ENCODE measurements at regions not wholly inside any gene's neighbourhood (a gene's known extent, or its start where the extent isn't known, plus 50 kb on each side); places are given as distances from the start of the nearest gene placed in this dataset.

GRCh38 chr7:47089461-47089860 is 492.4 kb downstream of the TNS3 start:
- TF ChIP-seq SIN3A (IDR thresholded peaks at IDR 0.05; ENCODE audit: borderline replicate concordance, insufficient read depth, low read length) (no peak), REST (IDR thresholded peaks at IDR 0.05; ENCODE audit: insufficient read depth in 1 of 2, low read depth in 2 of 2, low read length in 2 of 2) (no peak), POLR2AphosphoS5 (IDR thresholded peaks at IDR 0.05; ENCODE audit: low read depth, low read length) (no peak), TAF1 (IDR thresholded peaks at IDR 0.05; ENCODE audit: borderline replicate concordance, insufficient read depth, low read length) (no peak), FOXP2 (optimal IDR thresholded peaks at IDR 0.05; ENCODE audit: borderline replicate concordance, extremely low read depth, extremely low read length, insufficient read depth) (no peak)

GRCh38 chr7:47089068-47089417 is 492.9 kb downstream of the TNS3 start:
- TF ChIP-seq FOXP2 (optimal IDR thresholded peaks at IDR 0.05; ENCODE audit: borderline replicate concordance, extremely low read depth, extremely low read length, insufficient read depth) (no peak), TAF1 (IDR thresholded peaks at IDR 0.05; ENCODE audit: borderline replicate concordance, insufficient read depth, low read length) (no peak), REST (IDR thresholded peaks at IDR 0.05; ENCODE audit: insufficient read depth in 1 of 2, low read depth in 2 of 2, low read length in 2 of 2) (no peak), POLR2AphosphoS5 (IDR thresholded peaks at IDR 0.05; ENCODE audit: low read depth, low read length) (no peak), SIN3A (IDR thresholded peaks at IDR 0.05; ENCODE audit: borderline replicate concordance, insufficient read depth, low read length) (no peak)

GRCh38 chr7:47088329-47089067 is 493.4 kb downstream of the TNS3 start:
- TF ChIP-seq SIN3A (IDR thresholded peaks at IDR 0.05; ENCODE audit: borderline replicate concordance, insufficient read depth, low read length), result no peak
- no peak for TF ChIP-seq POLR2AphosphoS5 (IDR thresholded peaks at IDR 0.05; ENCODE audit: low read depth, low read length)
- TF ChIP-seq REST (IDR thresholded peaks at IDR 0.05; ENCODE audit: insufficient read depth in 1 of 2, low read depth in 2 of 2, low read length in 2 of 2), result no peak
- no peak for TF ChIP-seq TAF1 (IDR thresholded peaks at IDR 0.05; ENCODE audit: borderline replicate concordance, insufficient read depth, low read length)

GRCh38 chr7:47087866-47088265 is 494.0 kb downstream of the TNS3 start:
- TF ChIP-seq POLR2AphosphoS5 (IDR thresholded peaks at IDR 0.05; ENCODE audit: low read depth, low read length), result no peak
- no peak for TF ChIP-seq TAF1 (IDR thresholded peaks at IDR 0.05; ENCODE audit: borderline replicate concordance, insufficient read depth, low read length)
- TF ChIP-seq REST (IDR thresholded peaks at IDR 0.05; ENCODE audit: insufficient read depth in 1 of 2, low read depth in 2 of 2, low read length in 2 of 2), result no peak
- no peak for TF ChIP-seq FOXP2 (optimal IDR thresholded peaks at IDR 0.05; ENCODE audit: borderline replicate concordance, extremely low read depth, extremely low read length, insufficient read depth)
- TF ChIP-seq SIN3A (IDR thresholded peaks at IDR 0.05; ENCODE audit: borderline replicate concordance, insufficient read depth, low read length), result no peak
